Adrenal gland (tissue), 5 donors: ENCODE measurements at regions not wholly inside any gene's neighbourhood (a gene's known extent, or its start where the extent isn't known, plus 50 kb on each side); places are given as distances from the start of the nearest gene placed in this dataset.

ENCODE experiments used
- CTCF ChIP-seq, 6 experiments: fragments of 450-650 bp in 4 of 6; fragments of 200-600 bp in 2 of 6; sonication (generic) in 1 of 6; IDR thresholded peaks; 1 replicate in 5 of 6; 2 replicates in 1 of 6; pipeline versions ENCODE4 v1.5.1 to v1.8.0; 2016 to 2021; ENCODE audit warnings: antibody characterized with exemption in 6 of 6, mild to moderate bottlenecking in 2 of 6, moderate library complexity in 1 of 6
- POLR2A ChIP-seq, 2 donors: fragments of 450-650 bp; IDR thresholded peaks; one replicate each; pipeline ENCODE4 v1.6.1; 2017; ENCODE audit warnings: antibody characterized with exemption in 2 of 2, mild to moderate bottlenecking in 2 of 2, moderate library complexity in 1 of 2
- donor health status: DM: no; HTN: no; CAD: no.

- TF ChIP-seq POLR2A (IDR thresholded peaks at IDR 0.05) = no peak
- no peak for TF ChIP-seq CTCF (IDR thresholded peaks at IDR 0.05)
These were observed 79.2 kb upstream of the COL8A1 start for GRCh38 chr3:99559196-99559595.
